ENCODE measurements at regions not wholly inside any gene's neighbourhood (a gene's known extent, or its start where the extent isn't known, plus 50 kb on each side); places are given as distances from the start of the nearest gene placed in this dataset.
"Not testable (repeated sequence)": the region's sequence is repeated elsewhere in the genome, so short reads cannot be mapped to it uniquely, and the experiment has no call there.

DNA sequence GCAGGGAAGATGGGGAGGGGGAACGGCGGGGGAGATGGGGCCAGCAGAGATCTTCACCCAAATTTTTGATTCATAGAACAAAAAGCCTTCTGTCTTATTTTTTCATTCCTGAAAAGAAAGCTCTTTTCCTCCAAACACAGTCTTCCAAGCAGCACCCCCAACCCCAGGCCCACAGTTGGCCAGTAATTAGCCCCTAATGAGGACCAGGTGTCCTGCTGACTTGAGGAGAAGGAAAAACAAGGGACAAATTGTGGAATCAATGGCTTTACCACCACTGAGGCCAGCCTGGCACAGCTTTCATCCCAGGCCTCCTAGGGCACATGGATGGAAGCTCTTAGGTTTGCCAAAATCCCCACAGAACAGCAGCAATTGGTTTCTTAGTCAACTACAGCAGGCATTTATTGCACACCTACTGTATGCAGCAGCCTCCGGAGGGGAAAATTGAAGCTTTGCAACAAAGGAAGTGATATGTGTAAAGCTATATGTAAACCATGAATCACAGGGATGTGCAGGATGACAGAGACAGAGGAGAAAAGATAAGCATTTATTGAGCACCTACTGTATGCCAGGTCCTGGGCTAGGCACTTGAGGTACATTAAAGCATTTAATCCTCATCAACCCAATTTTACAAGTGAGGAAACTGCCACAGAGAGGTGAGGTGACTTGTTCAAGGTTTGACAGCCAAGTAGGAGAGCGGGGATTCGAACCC is 199.5 kb downstream of the TBC1D2B start:
- DNase-seq (ENCODE audit: low spot score) = no peak

GRCh38 chr15:77876107-77876820 is 201.2 kb downstream of the TBC1D2B start:
- not testable (repeated sequence) for DNase-seq (ENCODE audit: low spot score)

- DNase-seq (ENCODE audit: low spot score) = peak; percentile 35
These were observed 202.3 kb downstream of the TBC1D2B start for GRCh38 chr15:77875066-77875721.

DNA sequence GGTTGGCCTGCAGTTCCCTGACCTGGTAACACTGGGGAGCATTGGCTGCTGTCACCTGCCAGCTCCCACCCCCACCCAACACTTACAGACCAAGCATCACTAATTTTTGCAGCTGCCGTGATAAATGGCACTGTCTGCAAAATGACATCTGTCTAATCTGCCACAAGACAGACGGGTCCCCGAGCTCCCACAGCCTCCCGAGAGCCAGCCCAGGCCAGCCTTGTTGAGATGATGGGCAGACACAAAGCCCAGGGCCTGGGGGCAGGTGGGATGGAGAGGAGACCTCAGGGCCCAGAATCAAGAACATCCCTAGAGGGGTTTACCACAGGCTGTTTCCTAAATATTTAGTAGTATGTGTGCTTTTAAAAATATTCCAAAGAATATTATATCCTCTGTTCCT is 203.4 kb downstream of the TBC1D2B start:
- DNase-seq (ENCODE audit: low spot score) = no peak

DNA sequence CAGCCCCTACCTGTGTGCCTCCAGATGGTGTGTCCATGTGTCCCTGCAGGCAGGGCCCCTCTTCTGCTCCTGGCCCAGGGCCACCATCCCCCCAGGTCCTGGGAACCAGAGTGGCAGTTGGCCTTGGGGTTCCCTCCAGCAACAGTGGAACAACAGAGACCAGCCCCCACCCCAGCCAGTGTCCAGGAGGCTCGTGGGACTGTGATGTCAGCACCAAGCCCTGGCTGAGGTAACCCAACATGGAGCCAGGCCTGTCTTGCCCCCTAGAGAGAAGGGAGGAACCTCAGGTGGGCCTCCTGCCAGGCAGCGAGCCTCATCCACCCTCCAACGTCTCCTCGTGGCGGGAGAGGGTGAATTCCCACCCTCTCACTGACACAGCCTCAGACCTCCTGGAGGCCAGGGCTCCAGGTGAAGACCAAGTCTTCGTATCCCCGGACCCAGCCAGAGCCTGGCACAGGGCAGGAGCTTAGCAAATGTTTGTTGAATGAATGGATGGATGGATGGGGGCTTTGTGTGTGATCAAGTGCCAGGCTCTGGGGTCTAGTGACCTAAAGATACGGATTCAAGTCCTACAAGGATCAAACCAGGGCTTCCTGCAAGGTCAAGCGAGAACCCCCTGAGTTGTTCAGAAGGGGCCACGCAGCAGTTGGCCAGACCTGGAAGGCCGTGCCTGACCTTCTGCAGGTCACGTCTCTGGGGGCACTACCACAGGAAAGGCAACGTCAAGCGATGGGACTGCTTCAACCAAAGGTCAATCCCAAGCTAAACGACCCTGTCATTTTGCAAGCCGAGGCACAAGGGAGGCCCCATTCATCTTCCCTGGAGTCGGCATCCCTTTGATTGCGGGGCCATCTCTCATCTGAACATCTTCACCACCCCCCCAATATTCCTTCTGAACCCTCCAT is 204.7 kb downstream of the TBC1D2B start:
- DNase-seq (ENCODE audit: low spot score) = not testable (repeated sequence)

GRCh38 chr15:77871852-77872371 is 205.6 kb downstream of the TBC1D2B start:
- no peak for DNase-seq (ENCODE audit: low spot score)

GRCh38 chr15:77870195-77871065 is 207.1 kb downstream of the TBC1D2B start:
- DNase-seq (ENCODE audit: low spot score) = peak; percentile 70

GRCh38 chr15:77869021-77869895 is 208.3 kb downstream of the TBC1D2B start:
- DNase-seq (ENCODE audit: low spot score) = no peak

- not testable (repeated sequence) for DNase-seq (ENCODE audit: low spot score)
These were observed 209.4 kb downstream of the TBC1D2B start for GRCh38 chr15:77868048-77868629.

GRCh38 chr15:77867266-77868047 is 210.1 kb downstream of the TBC1D2B start:
- DNase-seq (ENCODE audit: low spot score) = no peak

- no peak for DNase-seq (ENCODE audit: low spot score)
These were observed 210.8 kb downstream of the TBC1D2B start for GRCh38 chr15:77866596-77867125.

DNA sequence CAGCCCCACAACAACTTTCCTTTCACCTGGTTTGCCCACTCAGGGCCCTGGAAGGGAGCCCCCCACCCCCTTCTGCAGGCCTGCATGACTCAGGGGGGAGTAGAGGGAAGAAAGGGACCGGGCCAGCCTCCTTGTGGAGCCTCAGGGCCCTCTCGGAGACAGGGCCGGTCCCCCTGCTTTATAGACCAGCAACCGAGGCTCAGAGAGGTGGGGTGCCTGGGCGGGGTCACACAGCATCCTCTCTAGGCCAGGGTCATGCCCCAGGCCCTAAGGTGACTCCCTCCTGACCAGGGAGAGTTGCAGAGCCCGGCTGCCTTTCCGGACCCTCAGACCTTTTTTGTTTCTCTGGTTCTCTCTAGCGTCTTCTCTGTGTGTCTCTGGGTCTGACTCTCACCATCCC is 211.3 kb downstream of the TBC1D2B start:
- no peak for DNase-seq (ENCODE audit: low spot score)

DNA sequence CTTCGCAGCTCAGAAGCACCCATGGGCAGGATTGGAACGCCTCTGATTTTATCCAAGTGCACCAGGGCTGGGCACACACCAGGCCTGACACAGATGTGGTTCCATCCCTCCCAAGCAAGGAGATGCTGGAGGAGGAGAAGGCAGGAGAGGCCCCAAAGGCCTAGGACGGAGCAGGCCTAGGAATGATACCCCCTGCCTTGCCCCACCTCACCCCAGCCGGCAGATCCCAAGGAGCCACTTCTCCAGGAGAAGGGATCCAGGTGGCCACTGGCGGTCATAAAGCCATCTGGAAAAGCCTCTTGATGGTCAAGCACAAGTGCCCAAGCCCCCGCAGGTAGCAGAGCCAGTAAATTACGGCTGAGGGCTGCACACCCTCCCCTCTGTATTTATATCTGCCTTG is 211.8 kb downstream of the TBC1D2B start:
- no peak for DNase-seq (ENCODE audit: low spot score)

GRCh38 chr15:77865106-77865610 is 212.4 kb downstream of the TBC1D2B start:
- DNase-seq (ENCODE audit: low spot score) = no peak

- no peak for DNase-seq (ENCODE audit: low spot score)
These were observed 213.1 kb downstream of the TBC1D2B start for GRCh38 chr15:77864211-77865105.

- DNase-seq (ENCODE audit: low spot score) = no peak
These were observed 213.9 kb downstream of the TBC1D2B start for GRCh38 chr15:77863491-77864105.

All from AG08395 (cell line).